ENCODE measurements at regions not wholly inside any gene's neighbourhood (a gene's known extent, or its start where the extent isn't known, plus 50 kb on each side); places are given as distances from the start of the nearest gene placed in this dataset.

GRCh38 chr17:82998637-82999036 lies 80.8 kb upstream of the METRNL start:
- no peak for TF ChIP-seq CTCF (conservative IDR thresholded peaks at IDR 0.05; ENCODE audit: low read depth)
- CTCF ChIA-PET: no interaction called here
- POLR2A ChIA-PET (ENCODE audit: low non-redundant PET): no interaction called here
- DNase-seq (ENCODE audit: low spot score): no peak
- H3K27ac ChIP-seq: no peak overlapping the region

- no peak for DNase-seq (ENCODE audit: low spot score)
- POLR2A ChIA-PET (ENCODE audit: low non-redundant PET): no interaction called here
- CTCF ChIA-PET: no interaction called here
- H3K27ac ChIP-seq: no peak overlapping the region
- no peak for TF ChIP-seq CTCF (conservative IDR thresholded peaks at IDR 0.05; ENCODE audit: low read depth)
These were observed 78.7 kb upstream of the METRNL start for GRCh38 chr17:83000738-83001137.

GRCh38 chr17:83002118-83002805 lies 77.1 kb upstream of the METRNL start:
- no peak for TF ChIP-seq CTCF (conservative IDR thresholded peaks at IDR 0.05; ENCODE audit: low read depth)
- POLR2A ChIA-PET (ENCODE audit: low non-redundant PET): no interaction called here
- no peak overlapping the region for H3K27ac ChIP-seq
- CTCF ChIA-PET: no interaction called here
- no peak for DNase-seq (ENCODE audit: low spot score)

- TF ChIP-seq CTCF (conservative IDR thresholded peaks at IDR 0.05; ENCODE audit: low read depth): no peak
- H3K27ac ChIP-seq: no peak overlapping the region
- DNase-seq (ENCODE audit: low spot score): no peak
- ChIA-PET CTCF (no interaction called here), POLR2A (ENCODE audit: low non-redundant PET) (no interaction called here)
These were observed 74.5 kb upstream of the METRNL start for GRCh38 chr17:83004791-83005380.

DNA sequence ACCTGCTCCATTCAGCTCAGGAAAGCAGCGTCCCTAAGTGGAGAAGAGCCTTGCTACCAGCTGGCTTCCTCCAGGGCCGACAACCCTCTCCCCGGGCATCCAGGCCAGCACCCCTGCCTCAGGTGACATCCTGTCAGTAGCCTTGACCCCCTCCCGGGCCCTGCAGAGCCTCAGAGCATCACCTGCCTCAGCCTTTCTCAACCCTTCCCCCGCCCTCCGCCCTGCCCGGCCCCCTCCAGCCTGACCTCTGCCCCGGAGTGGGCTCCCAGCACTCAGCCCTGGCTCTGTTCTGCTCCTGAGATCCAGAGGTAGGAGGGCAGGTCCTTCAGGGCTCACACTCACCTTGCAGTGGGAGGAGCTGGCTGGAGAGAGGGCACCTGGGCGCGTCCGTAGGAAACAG lies 73.8 kb upstream of the METRNL start:
- ChIA-PET CTCF (no interaction called here), POLR2A (ENCODE audit: low non-redundant PET) (no interaction called here)
- no peak for TF ChIP-seq CTCF (conservative IDR thresholded peaks at IDR 0.05; ENCODE audit: low read depth)
- DNase-seq (ENCODE audit: low spot score): no peak
- no peak overlapping the region for H3K27ac ChIP-seq

- TF ChIP-seq CTCF (conservative IDR thresholded peaks at IDR 0.05; ENCODE audit: low read depth): no peak
- no peak for DNase-seq (ENCODE audit: low spot score)
- POLR2A ChIA-PET (ENCODE audit: low non-redundant PET): no interaction called here
- no peak overlapping the region for H3K27ac ChIP-seq
- CTCF ChIA-PET: no interaction called here
These were observed 72.6 kb upstream of the METRNL start for GRCh38 chr17:83006515-83007455.

All from RWPE1 (cell line).